Activated CD8-positive, alpha-beta T cell treated with anti-CD3 and anti-CD28 coated beads for 36 hours (primary cell): ENCODE measurements at regions not wholly inside any gene's neighbourhood (a gene's known extent, or its start where the extent isn't known, plus 50 kb on each side); places are given as distances from the start of the nearest gene placed in this dataset.

Experiments
- ATAC-seq: fragments of 200-7000 bp; cut with Tn5 transposase; one replicate; pipeline ENCODE4 v1.10.0; 2021; ENCODE audit warnings: mild to moderate bottlenecking, moderate library complexity
- CTCF ChIA-PET: fragments of 350-600 bp; sonication (Branson Sonifier 250); formaldehyde crosslinking; loops from one replicate; lab custom pipeline; 2021; ENCODE audit warnings: antibody characterized with exemption; lab: Charles Lee
- POLR2A ChIA-PET: fragments of 350-600 bp; sonication (Branson Sonifier 250); formaldehyde crosslinking; loops from one replicate; lab custom pipeline; 2021; ENCODE audit warnings: antibody characterized with exemption; lab: Charles Lee
- DNase-seq: peaks from one replicate; pipeline ENCODE4 v3.0.0-alpha.2; 2020
- H3K27ac Mint-ChIP-seq: one replicate; pipeline ENCODE4 v1.8.0; 2021; ENCODE audit warnings: mild to moderate bottlenecking, mixed read lengths
- H3K27me3 Mint-ChIP-seq: one replicate; pipeline ENCODE4 v1.8.0; 2021; ENCODE audit warnings: mixed read lengths
- H3K36me3 Mint-ChIP-seq: one replicate; pipeline ENCODE4 v1.8.0; 2021; ENCODE audit warnings: low read depth, mixed read lengths
- H3K4me1 Mint-ChIP-seq: one replicate; pipeline ENCODE4 v1.8.0; 2021; ENCODE audit warnings: low read depth, mixed read lengths
- H3K4me3 Mint-ChIP-seq: one replicate; pipeline ENCODE4 v1.8.0; 2021; ENCODE audit warnings: mild to moderate bottlenecking, moderate library complexity, mixed read lengths
- H3K9me3 Mint-ChIP-seq: one replicate; pipeline ENCODE4 v1.8.0; 2021; ENCODE audit warnings: mixed read lengths
- intact Hi-C: fragments of 100-400 bp; cut with micrococcal nuclease; formaldehyde crosslinking; loops from one replicate; pipeline ENCODE4 v1.10.0; 2022
- TF ChIP-seq, protein P1 (sequence below): fragments of 200-600 bp; IDR thresholded peaks from one replicate; pipeline ENCODE4 v1.8.0; 2022; ENCODE audit warnings: antibody characterized with exemption, mild to moderate bottlenecking

GRCh38 chr2:224206816-224207215, 167.7 kb upstream of the SERPINE2 start:
- DNase-seq: no peak
- CTCF ChIA-PET: interaction anchor here (1.5 kb wide), 1 partner anchor 214 kb away, joined by 3 read pairs; no protein-coding TSS in a partner anchor
- POLR2A ChIA-PET: no interaction called here
- ATAC-seq: no peak
- Mint-ChIP-seq H3K36me3 (no peaks in the 10 kb centered on the region), H3K27ac (no peak overlapping the region), H3K4me3 (no peak overlapping the region), H3K9me3 (no peaks in the 10 kb centered on the region), H3K4me1 (no peaks in the 10 kb centered on the region), H3K27me3 (peaks cover 18% of the 10 kb centered on the region)
- TF ChIP-seq, protein P1, sequence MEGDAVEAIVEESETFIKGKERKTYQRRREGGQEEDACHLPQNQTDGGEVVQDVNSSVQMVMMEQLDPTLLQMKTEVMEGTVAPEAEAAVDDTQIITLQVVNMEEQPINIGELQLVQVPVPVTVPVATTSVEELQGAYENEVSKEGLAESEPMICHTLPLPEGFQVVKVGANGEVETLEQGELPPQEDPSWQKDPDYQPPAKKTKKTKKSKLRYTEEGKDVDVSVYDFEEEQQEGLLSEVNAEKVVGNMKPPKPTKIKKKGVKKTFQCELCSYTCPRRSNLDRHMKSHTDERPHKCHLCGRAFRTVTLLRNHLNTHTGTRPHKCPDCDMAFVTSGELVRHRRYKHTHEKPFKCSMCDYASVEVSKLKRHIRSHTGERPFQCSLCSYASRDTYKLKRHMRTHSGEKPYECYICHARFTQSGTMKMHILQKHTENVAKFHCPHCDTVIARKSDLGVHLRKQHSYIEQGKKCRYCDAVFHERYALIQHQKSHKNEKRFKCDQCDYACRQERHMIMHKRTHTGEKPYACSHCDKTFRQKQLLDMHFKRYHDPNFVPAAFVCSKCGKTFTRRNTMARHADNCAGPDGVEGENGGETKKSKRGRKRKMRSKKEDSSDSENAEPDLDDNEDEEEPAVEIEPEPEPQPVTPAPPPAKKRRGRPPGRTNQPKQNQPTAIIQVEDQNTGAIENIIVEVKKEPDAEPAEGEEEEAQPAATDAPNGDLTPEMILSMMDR: no peak
- intact Hi-C loops: no loop called here

DNA sequence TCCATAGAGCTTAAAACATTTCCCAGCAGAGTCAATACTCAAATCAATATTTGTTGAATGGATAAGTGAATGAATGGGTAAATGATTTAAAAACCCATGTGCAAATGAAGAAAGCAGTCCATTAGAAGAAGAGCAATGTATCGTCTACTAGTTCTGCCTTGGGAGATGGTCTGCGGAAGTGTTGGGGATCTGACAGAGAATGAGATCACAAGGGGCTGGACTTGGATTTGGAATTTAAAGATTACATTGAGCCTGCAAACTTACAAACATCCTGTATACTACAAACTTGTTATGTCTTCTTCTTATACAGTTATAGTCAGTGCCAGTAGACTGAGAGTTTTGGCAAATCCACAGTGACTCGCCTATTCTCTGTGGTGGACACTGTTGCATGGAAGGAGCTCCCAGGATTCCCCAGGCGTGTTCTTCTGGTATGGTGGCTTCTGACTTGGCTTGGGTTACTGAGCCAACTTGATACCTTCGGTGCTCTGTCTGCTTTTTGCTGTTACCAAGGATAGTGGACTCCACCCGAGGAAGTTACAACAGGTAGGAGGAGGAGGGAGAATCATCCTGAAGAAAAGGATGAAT, 163.3 kb upstream of the SERPINE2 start:
- DNase-seq (no peak), ATAC-seq (no peak)
- no peaks in the 10 kb centered on the region for H3K36me3 Mint-ChIP-seq
- H3K4me3 Mint-ChIP-seq: no peak overlapping the region
- TF ChIP-seq, protein P1: no peak
- CTCF ChIA-PET: interaction anchor here (1.0 kb wide), 1 partner anchor 82 kb away, joined by 3 read pairs; no protein-coding TSS in a partner anchor
- H3K9me3 Mint-ChIP-seq: no peaks in the 10 kb centered on the region
- H3K27me3 Mint-ChIP-seq: peaks cover 13% of the 10 kb centered on the region
- POLR2A ChIA-PET: interaction anchor here (1.0 kb wide), 1 partner anchor 10 kb away, joined by 3 read pairs; no protein-coding TSS in a partner anchor
- intact Hi-C loops: no loop called here
- no peaks in the 10 kb centered on the region for H3K4me1 Mint-ChIP-seq
- no peak overlapping the region for H3K27ac Mint-ChIP-seq

DNA sequence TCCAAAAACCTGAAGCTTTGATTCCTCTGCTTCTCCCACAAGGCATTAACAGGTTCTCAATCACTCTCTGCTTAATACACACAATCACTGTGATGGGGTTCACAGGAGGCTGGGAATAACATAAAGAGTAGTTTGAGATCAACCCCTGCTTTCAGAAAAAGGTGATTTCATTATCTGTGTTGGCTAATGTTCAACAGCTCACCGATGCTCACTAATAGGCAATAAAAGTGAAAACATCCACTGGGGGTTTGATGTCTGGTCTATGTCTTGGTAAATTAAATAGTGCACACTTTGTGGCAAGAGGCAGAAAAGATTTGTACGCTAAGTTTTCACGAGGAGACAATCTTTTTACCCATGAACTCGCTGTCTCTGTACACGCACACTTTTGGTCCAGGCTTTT, 159.3 kb upstream of the SERPINE2 start:
- Mint-ChIP-seq H3K9me3 (no peaks in the 10 kb centered on the region), H3K27me3 (peaks cover 4% of the 10 kb centered on the region), H3K36me3 (no peaks in the 10 kb centered on the region), H3K27ac (no peak overlapping the region), H3K4me3 (no peak overlapping the region), H3K4me1 (no peaks in the 10 kb centered on the region)
- TF ChIP-seq, protein P1: no peak
- POLR2A ChIA-PET: no interaction called here
- intact Hi-C loops: no loop called here
- no peak for ATAC-seq
- CTCF ChIA-PET: no interaction called here
- no peak for DNase-seq

DNA sequence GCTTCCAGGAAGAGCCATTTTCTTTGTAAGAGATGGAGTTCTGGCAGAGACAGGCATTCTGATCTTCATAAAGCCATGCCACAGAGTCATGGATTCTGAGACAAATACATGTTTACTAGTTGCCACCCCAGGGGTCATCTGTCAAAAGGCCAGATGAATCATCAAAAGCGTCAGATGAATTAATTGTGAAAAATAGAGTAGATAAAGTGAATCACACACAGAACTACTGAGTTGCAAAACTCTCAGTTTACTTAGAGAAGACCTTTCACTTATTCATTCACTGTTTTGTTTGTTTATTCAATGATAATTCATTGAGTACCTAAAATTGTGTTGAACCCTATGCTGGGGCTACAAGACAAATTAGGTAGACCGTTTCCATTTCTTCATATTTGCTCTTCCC, 157.7 kb upstream of the SERPINE2 start:
- ATAC-seq (no peak), DNase-seq (no peak)
- Mint-ChIP-seq H3K9me3 (no peaks in the 10 kb centered on the region), H3K27ac (no peak overlapping the region), H3K4me3 (no peak overlapping the region), H3K27me3 (peaks cover 3% of the 10 kb centered on the region), H3K4me1 (no peaks in the 10 kb centered on the region), H3K36me3 (no peaks in the 10 kb centered on the region)
- TF ChIP-seq, protein P1: no peak
- ChIA-PET POLR2A (no interaction called here), CTCF (no interaction called here)
- intact Hi-C loops: no loop called here

- H3K36me3 Mint-ChIP-seq: no peaks in the 10 kb centered on the region
- no peak overlapping the region for H3K27ac Mint-ChIP-seq
- no peak overlapping the region for H3K4me3 Mint-ChIP-seq
- ChIA-PET CTCF (no interaction called here), POLR2A (interaction anchor here (0.6 kb wide), 1 partner anchor 143 kb away, joined by 3 read pairs; no protein-coding TSS in a partner anchor)
- no peaks in the 10 kb centered on the region for H3K4me1 Mint-ChIP-seq
- H3K9me3 Mint-ChIP-seq: no peaks in the 10 kb centered on the region
- intact Hi-C loops: no loop called here
- DNase-seq (no peak), ATAC-seq (no peak)
- TF ChIP-seq, protein P1: no peak
- peaks cover 2% of the 10 kb centered on the region for H3K27me3 Mint-ChIP-seq
Observed at GRCh38 chr2:224195925-224196571, 157.0 kb upstream of the SERPINE2 start.
